CD4-positive, CD25-positive, alpha-beta regulatory T cell (primary cell): ENCODE measurements at regions not wholly inside any gene's neighbourhood (a gene's known extent, or its start where the extent isn't known, plus 50 kb on each side); places are given as distances from the start of the nearest gene placed in this dataset.
"Not testable (repeated sequence)": the region's sequence is repeated elsewhere in the genome, so short reads cannot be mapped to it uniquely, and the experiment has no call there.

ENCODE experiments used
- ATAC-seq, 2 donors: fragments of 150-1000 bp; cut with Tn5 transposase; one replicate each; pipeline ENCODE4 v1.10.0; 2021; ENCODE audit warnings: low read depth in 2 of 2, moderate number of reproducible peaks in 2 of 2, moderate library complexity in 1 of 2
- DNase-seq, 3 donors: peaks; one replicate each; pipeline versions ENCODE4 v3.0.0 to v3.0.0-alpha.2; 2012 to 2022; ENCODE audit warnings: mixed read lengths in 1 of 3
- H3K27ac ChIP-seq: one replicate; pipeline ENCODE4 v1.7.0; 2013; ENCODE audit warnings: mild to moderate bottlenecking, low read length; ENCODE audit not compliant: insufficient read depth, poor library complexity, severe bottlenecking
- H3K27me3 ChIP-seq: one replicate; pipeline ENCODE4 v1.7.0; 2013; ENCODE audit warnings: low read length; ENCODE audit not compliant: control insufficient read depth, insufficient read depth
- H3K36me3 ChIP-seq: one replicate; pipeline ENCODE4 v1.7.0; 2013; ENCODE audit warnings: mild to moderate bottlenecking, low read length, moderate library complexity; ENCODE audit not compliant: control insufficient read depth, insufficient read depth
- H3K4me1 ChIP-seq: 2 replicates; pipeline ENCODE4 v1.7.0; 2013; ENCODE audit warnings: mild to moderate bottlenecking, low read length; ENCODE audit not compliant: insufficient read depth, control insufficient read depth, poor library complexity, severe bottlenecking
- H3K4me3 ChIP-seq: one replicate; pipeline ENCODE4 v1.7.0; 2013; ENCODE audit warnings: low read depth, mild to moderate bottlenecking, low read length, moderate library complexity
- H3K9me3 ChIP-seq, 2 experiments: 1 replicate in 1 of 2; 2 replicates in 1 of 2; pipeline ENCODE4 v1.7.0; 2013; ENCODE audit warnings: low read length in 2 of 2, mild to moderate bottlenecking in 1 of 2, moderate library complexity in 1 of 2; ENCODE audit not compliant: control insufficient read depth in 2 of 2
- H3K27ac Mint-ChIP-seq, 3 donors: one replicate each; pipeline ENCODE4 v1.8.0; 2020 to 2022; ENCODE audit warnings: mild to moderate bottlenecking in 3 of 3, mixed read lengths in 3 of 3, moderate library complexity in 2 of 3
- H3K27me3 Mint-ChIP-seq: one replicate; pipeline ENCODE4 v1.8.0; 2022; ENCODE audit warnings: mild to moderate bottlenecking, mixed read lengths
- H3K36me3 Mint-ChIP-seq: one replicate; pipeline ENCODE4 v1.8.0; 2020; ENCODE audit warnings: mixed read lengths
- H3K4me1 Mint-ChIP-seq, 4 donors: one replicate each; pipeline ENCODE4 v1.8.0; 2020 to 2022; ENCODE audit warnings: mixed read lengths in 4 of 4, mild to moderate bottlenecking in 1 of 4
- H3K4me3 Mint-ChIP-seq, 4 donors: one replicate each; pipeline ENCODE4 v1.8.0; 2020 to 2022; ENCODE audit warnings: mild to moderate bottlenecking in 4 of 4, mixed read lengths in 4 of 4, moderate library complexity in 3 of 4
- H3K9me3 Mint-ChIP-seq, 7 donors: one replicate each; pipeline ENCODE4 v1.8.0; 2020 to 2022; ENCODE audit warnings: mixed read lengths in 7 of 7, mild to moderate bottlenecking in 3 of 7, moderate library complexity in 2 of 7

DNA sequence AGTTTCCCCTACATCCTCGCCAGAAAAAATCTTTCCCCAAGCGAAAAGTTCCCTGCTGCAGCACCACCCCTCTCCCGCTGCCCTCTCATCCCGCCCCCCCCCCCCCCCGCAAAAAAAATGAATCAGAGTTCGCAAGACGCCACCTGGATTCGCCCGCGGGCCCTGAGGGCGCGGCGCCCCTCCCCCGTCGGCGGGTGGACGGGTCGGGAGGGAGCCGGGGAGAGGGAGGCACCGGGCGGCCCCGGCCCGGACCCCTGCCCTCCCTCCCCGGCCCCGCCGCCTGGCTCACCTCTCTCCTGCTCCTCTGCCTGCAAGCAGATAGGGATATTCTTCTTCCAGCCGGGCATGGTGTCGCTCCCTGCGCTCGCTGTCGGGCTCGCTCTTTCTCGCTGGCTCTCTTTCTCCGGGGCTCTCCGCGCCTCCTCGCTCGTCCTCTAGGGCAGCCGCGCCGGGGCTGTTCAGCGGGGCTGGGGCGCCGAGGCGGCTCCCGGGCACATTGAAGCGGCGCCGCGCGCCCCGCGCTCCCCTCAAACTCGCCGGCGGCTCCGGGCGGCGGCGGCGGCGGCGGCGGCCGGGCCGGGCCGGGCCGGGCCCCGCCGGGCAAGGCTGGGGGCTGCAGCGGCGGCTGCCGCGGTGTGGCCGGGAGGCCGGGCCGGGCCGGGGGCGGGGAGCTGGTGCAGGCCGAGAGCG is 200.3 kb upstream of the CAND1 start:
- H3K36me3 ChIP-seq, result no peaks in the 10 kb centered on the region
- Mint-ChIP-seq H3K36me3 (no peaks in the 10 kb centered on the region), H3K27ac (no peak overlapping the region), H3K4me3 (peak overlapping the region in 3 of 4 donors; percentile 84 to 85 (median 85)), H3K9me3 (peaks cover 0 to 5% (median 0%) of the 10 kb centered on the region in 7 donors), H3K27me3 (peaks cover 67% of the 10 kb centered on the region), H3K4me1 (peaks cover 0 to 21% (median 5%) of the 10 kb centered on the region in 4 donors)
- H3K4me3 ChIP-seq, result no peak overlapping the region
- ATAC-seq (peak; percentile 39 to 46), DNase-seq (peak in 2 of 3 donors; percentile 6 to 20)
- H3K9me3 ChIP-seq, result no peaks in the 10 kb centered on the region
- H3K4me1 ChIP-seq, result peaks cover 3% of the 10 kb centered on the region
- H3K27ac ChIP-seq, result no peak overlapping the region
- peaks cover 34% of the 10 kb centered on the region for H3K27me3 ChIP-seq

- H3K36me3 Mint-ChIP-seq, result no peaks in the 10 kb centered on the region
- H3K4me1 Mint-ChIP-seq, result peaks cover 0 to 21% (median 5%) of the 10 kb centered on the region in 4 donors
- Histone ChIP-seq H3K4me3 (no peak overlapping the region), H3K27me3 (peaks cover 32% of the 10 kb centered on the region), H3K9me3 (no peaks in the 10 kb centered on the region), H3K4me1 (peaks cover 3% of the 10 kb centered on the region), H3K27ac (no peak overlapping the region), H3K36me3 (no peaks in the 10 kb centered on the region)
- ATAC-seq (peak; percentile 35 to 50), DNase-seq (peak in 2 of 3 donors; percentile 16 to 36)
- H3K9me3 Mint-ChIP-seq, result peaks cover 0 to 5% (median 0%) of the 10 kb centered on the region in 7 donors
- H3K4me3 Mint-ChIP-seq, result peak overlapping the region; percentile 27 to 87 (median 82)
- no peak overlapping the region for H3K27ac Mint-ChIP-seq
- H3K27me3 Mint-ChIP-seq, result peaks cover 67% of the 10 kb centered on the region
These were observed 199.5 kb upstream of the CAND1 start for GRCh38 chr12:67069451-67070306.

GRCh38 chr12:67070307-67070600 is 198.9 kb upstream of the CAND1 start:
- Histone ChIP-seq H3K4me1 (peaks cover 3% of the 10 kb centered on the region), H3K4me3 (no peak overlapping the region), H3K27ac (no peak overlapping the region), H3K27me3 (peaks cover 32% of the 10 kb centered on the region), H3K36me3 (no peaks in the 10 kb centered on the region), H3K9me3 (no peaks in the 10 kb centered on the region)
- Mint-ChIP-seq H3K4me1 (peaks cover 0 to 21% (median 5%) of the 10 kb centered on the region in 4 donors), H3K27ac (no peak overlapping the region), H3K27me3 (peaks cover 67% of the 10 kb centered on the region), H3K36me3 (no peaks in the 10 kb centered on the region), H3K9me3 (peaks cover 0 to 5% (median 0%) of the 10 kb centered on the region in 7 donors), H3K4me3 (peak overlapping the region; percentile 27 to 87 (median 82))
- DNase-seq, result no peak
- ATAC-seq, result no peak

GRCh38 chr12:67070604-67071003 is 198.6 kb upstream of the CAND1 start:
- Histone ChIP-seq H3K9me3 (no peaks in the 10 kb centered on the region), H3K4me3 (no peak overlapping the region), H3K27me3 (peaks cover 31% of the 10 kb centered on the region), H3K36me3 (no peaks in the 10 kb centered on the region), H3K27ac (no peak overlapping the region), H3K4me1 (peaks cover 3% of the 10 kb centered on the region)
- H3K9me3 Mint-ChIP-seq, result peaks cover 0 to 5% (median 0%) of the 10 kb centered on the region in 7 donors
- peaks cover 68% of the 10 kb centered on the region for H3K27me3 Mint-ChIP-seq
- H3K4me1 Mint-ChIP-seq, result peaks cover 0 to 21% (median 5%) of the 10 kb centered on the region in 4 donors
- peak overlapping the region; percentile 27 to 87 (median 72) for H3K4me3 Mint-ChIP-seq
- ATAC-seq (no peak), DNase-seq (no peak)
- no peaks in the 10 kb centered on the region for H3K36me3 Mint-ChIP-seq
- no peak overlapping the region for H3K27ac Mint-ChIP-seq

DNA sequence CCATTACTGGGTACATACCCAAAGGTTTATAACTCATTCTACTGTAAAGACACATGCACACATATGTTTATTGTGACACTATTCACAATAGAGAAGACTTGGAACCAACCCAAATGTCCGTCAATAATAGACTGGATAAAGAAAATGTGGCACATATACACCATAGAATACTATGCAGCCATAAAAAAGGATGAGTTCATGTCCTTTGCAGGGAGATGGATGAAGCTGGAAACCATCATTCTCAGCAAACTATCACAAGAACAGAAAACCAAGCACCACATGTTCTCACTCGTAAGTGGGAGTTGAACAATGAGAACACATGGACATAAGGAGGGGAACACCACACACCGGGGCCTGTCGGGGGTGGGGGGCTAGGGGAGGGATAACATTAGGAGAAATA is 196.9 kb upstream of the CAND1 start:
- H3K36me3 Mint-ChIP-seq, H3K4me3 ChIP-seq, ATAC-seq, DNase-seq, H3K9me3 Mint-ChIP-seq, H3K4me3 Mint-ChIP-seq, H3K4me1 ChIP-seq, H3K27ac Mint-ChIP-seq, H3K9me3 ChIP-seq, H3K27ac ChIP-seq, H3K36me3 ChIP-seq: not testable (repeated sequence)
- Mint-ChIP-seq H3K4me1 (peaks cover 0 to 21% (median 5%) of the 10 kb centered on the region in 4 donors), H3K27me3 (peaks cover 67% of the 10 kb centered on the region)
- peaks cover 24% of the 10 kb centered on the region for H3K27me3 ChIP-seq

- Histone ChIP-seq H3K4me1 (peaks cover 2% of the 10 kb centered on the region), H3K27me3 (peaks cover 15% of the 10 kb centered on the region), H3K4me3 (no peak overlapping the region), H3K9me3 (no peaks in the 10 kb centered on the region), H3K27ac (no peak overlapping the region), H3K36me3 (no peaks in the 10 kb centered on the region)
- Mint-ChIP-seq H3K9me3 (peaks cover 0 to 5% (median 0%) of the 10 kb centered on the region in 7 donors), H3K36me3 (no peaks in the 10 kb centered on the region), H3K4me3 (no peak overlapping the region), H3K27me3 (peaks cover 57% of the 10 kb centered on the region), H3K4me1 (peaks cover 0 to 13% (median 3%) of the 10 kb centered on the region in 4 donors), H3K27ac (no peak overlapping the region)
- DNase-seq, result no peak
- ATAC-seq, result no peak
These were observed 195.8 kb upstream of the CAND1 start for GRCh38 chr12:67073336-67073735.

DNA sequence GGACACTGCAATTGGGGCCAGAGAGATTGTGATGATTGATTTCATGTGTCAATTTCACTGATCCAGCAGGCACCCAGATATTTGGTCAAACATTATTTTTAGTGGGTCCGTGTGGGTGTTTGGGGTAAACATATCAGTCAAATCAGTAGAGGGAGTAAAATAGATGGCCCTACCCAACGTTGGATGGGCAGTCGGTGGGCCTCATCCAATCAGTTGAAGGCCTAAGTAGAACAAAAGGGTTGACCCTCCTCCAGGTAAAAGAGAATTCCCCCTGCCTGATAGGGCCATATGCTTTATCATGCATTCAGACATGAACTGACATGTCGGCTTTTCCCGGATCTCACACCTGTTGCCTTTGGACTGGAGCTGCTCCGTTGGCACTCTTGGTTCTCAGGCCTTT is 195.1 kb upstream of the CAND1 start:
- DNase-seq (no peak), ATAC-seq (no peak)
- H3K9me3 Mint-ChIP-seq, result peaks cover 0 to 5% (median 0%) of the 10 kb centered on the region in 7 donors

More for the DNA sequence above, 195.1 kb upstream of the CAND1 start:
- no peak overlapping the region for H3K27ac ChIP-seq
- H3K4me3 ChIP-seq, result no peak overlapping the region
- H3K4me1 ChIP-seq, result no peaks in the 10 kb centered on the region
- no peak overlapping the region for H3K27ac Mint-ChIP-seq
- no peaks in the 10 kb centered on the region for H3K36me3 ChIP-seq
- H3K4me3 Mint-ChIP-seq, result no peak overlapping the region
- H3K36me3 Mint-ChIP-seq, result no peaks in the 10 kb centered on the region
- no peaks in the 10 kb centered on the region for H3K9me3 ChIP-seq
- H3K4me1 Mint-ChIP-seq, result peaks cover 0 to 9% (median 3%) of the 10 kb centered on the region in 4 donors
- peaks cover 49% of the 10 kb centered on the region for H3K27me3 Mint-ChIP-seq
- H3K27me3 ChIP-seq, result peaks cover 15% of the 10 kb centered on the region
